H9 (cell line): ENCODE measurements at regions not wholly inside any gene's neighbourhood (a gene's known extent, or its start where the extent isn't known, plus 50 kb on each side); places are given as distances from the start of the nearest gene placed in this dataset.

ENCODE experiments used
- DNase-seq: peaks from one replicate; pipeline ENCODE4 v3.0.0-alpha.2; 2017
- H2AFZ ChIP-seq: one replicate; pipeline ENCODE4 v1.6.1; 2013; ENCODE audit warnings: mild to moderate bottlenecking, low read length, control low read depth, moderate library complexity
- H2AK5ac ChIP-seq: 2 replicates; pipeline ENCODE4 v1.6.1; 2013; ENCODE audit warnings: low read length, control low read depth, mixed read lengths; ENCODE audit not compliant: insufficient read length
- H2BK120ac ChIP-seq: one replicate; pipeline ENCODE4 v1.6.1; 2013; ENCODE audit warnings: low read depth, mild to moderate bottlenecking, low read length, control low read depth, inconsistent platforms; ENCODE audit not compliant: poor library complexity, severe bottlenecking
- H2BK12ac ChIP-seq: 2 replicates; pipeline ENCODE4 v1.6.1; 2013; ENCODE audit warnings: low read length, control low read depth, mixed read lengths, low read depth; ENCODE audit not compliant: insufficient read length
- H2BK15ac ChIP-seq: 2 replicates; pipeline ENCODE4 v1.6.1; 2013; ENCODE audit warnings: low read depth, low read length, control low read depth
- H2BK20ac ChIP-seq: one replicate; pipeline ENCODE4 v1.6.1; 2013; ENCODE audit warnings: low read depth, mild to moderate bottlenecking, low read length, control low read depth, inconsistent platforms; ENCODE audit not compliant: poor library complexity, severe bottlenecking
- H2BK5ac ChIP-seq: 2 replicates; pipeline ENCODE4 v1.6.1; 2013; ENCODE audit warnings: low read length, control low read depth, mixed read lengths; ENCODE audit not compliant: insufficient read length
- H3K14ac ChIP-seq: 2 replicates; pipeline ENCODE4 v1.6.1; 2013; ENCODE audit warnings: low read length, control low read depth; ENCODE audit not compliant: insufficient read depth
- H3K18ac ChIP-seq: 2 replicates; pipeline ENCODE4 v1.6.1; 2013; ENCODE audit warnings: low read depth, mild to moderate bottlenecking, mixed read lengths, low read length, control low read depth; ENCODE audit not compliant: insufficient read length
- H3K23ac ChIP-seq: 2 replicates; pipeline ENCODE4 v1.6.1; 2013; ENCODE audit warnings: low read length, control low read depth, mixed read lengths, low read depth; ENCODE audit not compliant: insufficient read length
- H3K23me2 ChIP-seq: 2 replicates; pipeline ENCODE4 v1.6.1; 2013; ENCODE audit warnings: low read depth, mild to moderate bottlenecking, mixed read lengths, low read length, control low read depth; ENCODE audit not compliant: insufficient read length, poor library complexity, severe bottlenecking
- H3K27ac ChIP-seq: 2 replicates; pipeline ENCODE4 v1.5.1; 2013; ENCODE audit warnings: low read length, control low read depth, mixed read lengths, low read depth; ENCODE audit not compliant: insufficient read length
- H3K27me3 ChIP-seq: 2 replicates; pipeline ENCODE4 v1.6.1; 2013; ENCODE audit warnings: low read length, control low read depth, inconsistent platforms; ENCODE audit not compliant: insufficient read depth
- H3K4ac ChIP-seq: 2 replicates; pipeline ENCODE4 v1.6.1; 2013; ENCODE audit warnings: low read depth, mild to moderate bottlenecking, control low read depth, inconsistent platforms, low read length, moderate library complexity
- H3K4me1 ChIP-seq: 2 replicates; pipeline ENCODE4 v1.6.1; 2013; ENCODE audit warnings: low read length, control low read depth, inconsistent platforms; ENCODE audit not compliant: insufficient read depth
- H3K4me2 ChIP-seq: 2 replicates; pipeline ENCODE4 v1.6.1; 2013; ENCODE audit warnings: low read length, control low read depth, mixed read lengths; ENCODE audit not compliant: insufficient read length, insufficient read depth
- H3K56ac ChIP-seq: 2 replicates; pipeline ENCODE4 v1.6.1; 2013; ENCODE audit warnings: low read depth, mild to moderate bottlenecking, mixed read lengths, low read length, control low read depth; ENCODE audit not compliant: insufficient read length
- H3K79me1 ChIP-seq: 2 replicates; pipeline ENCODE4 v1.6.1; 2013; ENCODE audit warnings: low read depth, mild to moderate bottlenecking, moderate library complexity, low read length, control low read depth, inconsistent platforms; ENCODE audit not compliant: insufficient read depth, poor library complexity, severe bottlenecking
- H3K79me2 ChIP-seq: 2 replicates; pipeline ENCODE4 v1.6.1; 2013; ENCODE audit warnings: low read length, control low read depth, inconsistent platforms; ENCODE audit not compliant: insufficient read depth
- H3K9ac ChIP-seq: 2 replicates; pipeline ENCODE4 v1.6.1; 2013; ENCODE audit warnings: low read length, control low read depth, mixed read lengths; ENCODE audit not compliant: insufficient read length; ENCODE audit errors: extremely low read depth
- H3K9me3 ChIP-seq: one replicate; pipeline ENCODE4 v1.6.1; 2013; ENCODE audit warnings: low read depth, low read length, inconsistent platforms; ENCODE audit not compliant: control insufficient read depth
- H3T11ph ChIP-seq: one replicate; pipeline ENCODE4 v1.6.1; 2013; ENCODE audit warnings: mild to moderate bottlenecking, low read length, control low read depth, inconsistent platforms
- H4K20me1 ChIP-seq: one replicate; pipeline ENCODE4 v1.6.1; 2013; ENCODE audit not compliant: control insufficient read depth, insufficient read length, insufficient read depth
- H4K5ac ChIP-seq: 2 replicates; pipeline ENCODE4 v1.6.1; 2013; ENCODE audit warnings: low read depth, mild to moderate bottlenecking, mixed read lengths, low read length, control low read depth; ENCODE audit not compliant: insufficient read length
- H4K8ac ChIP-seq: replicated peaks from 2 replicates; pipeline ENCODE4 v1.6.1; 2013; ENCODE audit warnings: low read length, control low read depth, mixed read lengths, low read depth; ENCODE audit not compliant: insufficient read length
- H4K91ac ChIP-seq: 2 replicates; pipeline ENCODE4 v1.6.1; 2013; ENCODE audit warnings: low read depth, mild to moderate bottlenecking, moderate library complexity, mixed read lengths, low read length, control low read depth; ENCODE audit not compliant: insufficient read length
- H3K27ac Mint-ChIP-seq, 3 experiments: 2 replicates in 2 of 3; 3 replicates in 1 of 3; pipeline ENCODE4 v1.8.0; 2020 to 2021; ENCODE audit warnings: mixed read lengths in 3 of 3, mild to moderate bottlenecking in 1 of 3, moderate library complexity in 1 of 3
- H3K27me3 Mint-ChIP-seq: 2 replicates; pipeline ENCODE4 v1.8.0; 2021; ENCODE audit warnings: low read depth, mild to moderate bottlenecking, moderate library complexity, mixed read lengths
- H3K36me3 Mint-ChIP-seq, 3 experiments: 2 replicates in 2 of 3; 3 replicates in 1 of 3; pipeline ENCODE4 v1.8.0; 2020 to 2021; ENCODE audit warnings: low read depth in 3 of 3, mixed read lengths in 3 of 3; ENCODE audit not compliant: insufficient read depth in 1 of 3
- H3K4me1 Mint-ChIP-seq, 2 experiments: 2 replicates each; pipeline ENCODE4 v1.8.0; 2020; ENCODE audit warnings: mixed read lengths in 2 of 2
- H3K4me3 Mint-ChIP-seq, 2 experiments: 2 replicates in 1 of 2; 3 replicates in 1 of 2; pipeline ENCODE4 v1.8.0; 2020 to 2021; ENCODE audit warnings: mild to moderate bottlenecking in 2 of 2, mixed read lengths in 2 of 2, moderate library complexity in 1 of 2
- H3K9me3 Mint-ChIP-seq, 2 experiments: 2 replicates in 1 of 2; 3 replicates in 1 of 2; pipeline ENCODE4 v1.8.0; 2020; ENCODE audit warnings: mild to moderate bottlenecking in 2 of 2, mixed read lengths in 2 of 2, moderate library complexity in 1 of 2
- CTCF ChIP-seq: fragments of 200-600 bp; sonication (generic); conservative IDR thresholded peaks from 3 replicates; pipeline ENCODE4 v1.8.0; 2021; ENCODE audit warnings: antibody characterized with exemption, mild to moderate bottlenecking

DNA sequence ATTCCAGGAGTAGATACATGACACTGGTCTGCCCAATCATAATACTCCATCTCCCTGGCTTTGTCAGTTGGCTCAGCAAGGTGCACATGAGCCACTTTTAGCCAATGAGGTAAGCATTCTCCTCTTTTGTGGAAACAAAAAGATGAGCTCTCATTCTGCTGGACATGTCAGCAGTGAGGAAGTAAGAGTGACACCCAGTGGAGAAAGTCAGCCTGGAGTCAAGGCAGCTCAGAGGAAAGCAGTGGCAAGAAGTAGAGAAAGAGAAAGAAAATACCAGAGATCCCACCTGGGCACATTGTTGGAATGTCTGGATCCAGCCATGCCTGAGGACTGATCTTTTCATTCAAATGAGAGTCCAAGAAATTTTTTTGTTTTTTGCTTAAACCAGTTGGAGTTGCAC is 496.9 kb upstream of the C16orf82 start:
- peaks cover 2% of the 10 kb centered on the region; the same call in 1 of the 2 replicates for H3K27me3 Mint-ChIP-seq
- H2BK15ac ChIP-seq = no peak overlapping the region
- H3K27me3 ChIP-seq = no peaks in the 10 kb centered on the region
- no peaks in the 10 kb centered on the region for H3K79me2 ChIP-seq
- H2BK12ac ChIP-seq = no peak overlapping the region
- peak; percentile 72 for TF ChIP-seq CTCF
- H3K4ac ChIP-seq = no peak overlapping the region
- no peak overlapping the region for H3K23ac ChIP-seq
- no peak overlapping the region for H2AK5ac ChIP-seq
- H2AFZ ChIP-seq = no peak overlapping the region
- H4K8ac ChIP-seq = no peak overlapping the region
- H4K5ac ChIP-seq = no peak overlapping the region
- H3K79me1 ChIP-seq = no peaks in the 10 kb centered on the region
- no peak overlapping the region for H3K14ac ChIP-seq
- DNase-seq = peak; percentile 63
- H3K27ac Mint-ChIP-seq = no peak overlapping the region; a peak in 1 of 7 replicates
- no peaks in the 10 kb centered on the region for H3K23me2 ChIP-seq
- no peak overlapping the region for H3K18ac ChIP-seq
- no peak overlapping the region for H3K4me3 Mint-ChIP-seq
- peaks cover 0 to 13% (median 2%) of the 10 kb centered on the region in 3 experiments; a peak in 3 of 7 replicates for H3K36me3 Mint-ChIP-seq
- no peak overlapping the region for H3K27ac ChIP-seq
- H3T11ph ChIP-seq = no peak overlapping the region
- peaks cover 11% of the 10 kb centered on the region in 2 experiments for H3K9me3 Mint-ChIP-seq
- H2BK20ac ChIP-seq = no peak overlapping the region
- H2BK120ac ChIP-seq = no peak overlapping the region
- H3K4me1 Mint-ChIP-seq = peaks cover 11 to 23% of the 10 kb centered on the region in 2 experiments
- no peak overlapping the region for H3K4me2 ChIP-seq
- no peaks in the 10 kb centered on the region for H4K20me1 ChIP-seq
- H3K4me1 ChIP-seq = no peaks in the 10 kb centered on the region
- no peak overlapping the region for H4K91ac ChIP-seq
- no peak overlapping the region for H3K56ac ChIP-seq
- H3K9ac ChIP-seq = no peak overlapping the region
- H3K9me3 ChIP-seq = no peaks in the 10 kb centered on the region
- no peak overlapping the region for H2BK5ac ChIP-seq
